ENCODE measurements at regions not wholly inside any gene's neighbourhood (a gene's known extent, or its start where the extent isn't known, plus 50 kb on each side); places are given as distances from the start of the nearest gene placed in this dataset.

DNA sequence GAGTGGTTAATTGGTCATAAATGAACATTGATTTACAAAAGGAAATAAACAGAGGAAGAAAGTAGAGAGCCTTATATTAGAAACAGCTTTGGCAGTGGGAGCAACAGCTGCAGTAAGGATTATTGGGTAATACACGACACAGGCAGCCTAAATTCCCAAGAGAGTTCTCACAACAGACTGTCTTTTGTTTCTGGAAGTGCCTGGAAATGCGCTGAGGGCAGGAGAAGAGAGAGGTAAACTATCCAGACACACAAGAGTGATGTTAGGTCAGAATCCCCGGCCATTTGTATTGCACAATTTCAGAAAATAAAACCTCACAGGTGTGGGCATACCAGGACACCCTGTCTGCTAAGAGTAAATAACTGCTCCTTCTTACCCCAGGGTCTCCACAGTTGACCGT, 450.4 kb upstream of the CTNND2 start:
- WGBS, result 36% methylated on average over 3 of the region's 4 CpGs
- Histone ChIP-seq H3K36me3 (no peaks in the 10 kb centered on the region), H3K4me3 (no peak overlapping the region), H3K27ac (replicated peaks in 1 of 4) (no peak overlapping the region), H3K27me3 (no peaks in the 10 kb centered on the region), H3K4me1 (no peaks in the 10 kb centered on the region), H3K9me3 (no peaks in the 10 kb centered on the region)
- no peak for DNase-seq (ENCODE audit: extremely low spot score)
- intact Hi-C loops (cut with DNase I), result no loop called here
- TF ChIP-seq POLR2A (IDR thresholded peaks at IDR 0.05; ENCODE audit: low read depth), result no peak
- TF ChIP-seq, protein P1, sequence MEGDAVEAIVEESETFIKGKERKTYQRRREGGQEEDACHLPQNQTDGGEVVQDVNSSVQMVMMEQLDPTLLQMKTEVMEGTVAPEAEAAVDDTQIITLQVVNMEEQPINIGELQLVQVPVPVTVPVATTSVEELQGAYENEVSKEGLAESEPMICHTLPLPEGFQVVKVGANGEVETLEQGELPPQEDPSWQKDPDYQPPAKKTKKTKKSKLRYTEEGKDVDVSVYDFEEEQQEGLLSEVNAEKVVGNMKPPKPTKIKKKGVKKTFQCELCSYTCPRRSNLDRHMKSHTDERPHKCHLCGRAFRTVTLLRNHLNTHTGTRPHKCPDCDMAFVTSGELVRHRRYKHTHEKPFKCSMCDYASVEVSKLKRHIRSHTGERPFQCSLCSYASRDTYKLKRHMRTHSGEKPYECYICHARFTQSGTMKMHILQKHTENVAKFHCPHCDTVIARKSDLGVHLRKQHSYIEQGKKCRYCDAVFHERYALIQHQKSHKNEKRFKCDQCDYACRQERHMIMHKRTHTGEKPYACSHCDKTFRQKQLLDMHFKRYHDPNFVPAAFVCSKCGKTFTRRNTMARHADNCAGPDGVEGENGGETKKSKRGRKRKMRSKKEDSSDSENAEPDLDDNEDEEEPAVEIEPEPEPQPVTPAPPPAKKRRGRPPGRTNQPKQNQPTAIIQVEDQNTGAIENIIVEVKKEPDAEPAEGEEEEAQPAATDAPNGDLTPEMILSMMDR (IDR thresholded peaks at IDR 0.05), result no peak
- no peak for TF ChIP-seq EP300 (IDR thresholded peaks at IDR 0.05)
- TF ChIP-seq POLR2AphosphoS5 (IDR thresholded peaks at IDR 0.05), result no peak

DNA sequence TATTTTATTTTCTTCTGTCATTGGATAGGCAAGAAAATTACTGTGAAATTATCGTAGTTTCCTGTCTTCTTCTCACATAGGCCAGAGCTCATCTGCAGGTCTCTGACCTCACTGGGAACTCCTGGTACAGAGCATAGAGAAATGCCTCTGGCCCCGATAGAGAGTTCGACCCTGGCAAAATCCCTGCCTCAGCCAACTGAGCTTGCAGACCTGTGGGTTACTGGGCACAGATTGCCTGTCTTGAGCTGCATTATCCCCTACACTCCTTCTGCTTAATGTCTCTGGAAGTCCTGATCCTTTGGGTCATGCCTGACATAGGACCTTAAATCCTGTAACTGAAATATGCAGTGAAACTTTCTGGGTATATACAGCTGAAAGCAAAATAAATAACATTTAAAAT, 439.3 kb upstream of the CTNND2 start:
- H3K4me3 ChIP-seq, result no peak overlapping the region
- H3K27me3 ChIP-seq, result no peaks in the 10 kb centered on the region
- TF ChIP-seq, protein P1 (IDR thresholded peaks at IDR 0.05), result no peak
- TF ChIP-seq EP300 (IDR thresholded peaks at IDR 0.05) (no peak), POLR2AphosphoS5 (IDR thresholded peaks at IDR 0.05) (no peak), POLR2A (IDR thresholded peaks at IDR 0.05; ENCODE audit: low read depth) (no peak)
- no peak for DNase-seq (ENCODE audit: extremely low spot score)
- H3K36me3 ChIP-seq, result no peaks in the 10 kb centered on the region
- H3K4me1 ChIP-seq, result no peaks in the 10 kb centered on the region
- WGBS, result 77% methylated on average over 3 of the region's 3 CpGs
- intact Hi-C loops (cut with DNase I), result no loop called here
- no peak overlapping the region for H3K27ac ChIP-seq (replicated peaks in 1 of 4)
- no peaks in the 10 kb centered on the region for H3K9me3 ChIP-seq

DNA sequence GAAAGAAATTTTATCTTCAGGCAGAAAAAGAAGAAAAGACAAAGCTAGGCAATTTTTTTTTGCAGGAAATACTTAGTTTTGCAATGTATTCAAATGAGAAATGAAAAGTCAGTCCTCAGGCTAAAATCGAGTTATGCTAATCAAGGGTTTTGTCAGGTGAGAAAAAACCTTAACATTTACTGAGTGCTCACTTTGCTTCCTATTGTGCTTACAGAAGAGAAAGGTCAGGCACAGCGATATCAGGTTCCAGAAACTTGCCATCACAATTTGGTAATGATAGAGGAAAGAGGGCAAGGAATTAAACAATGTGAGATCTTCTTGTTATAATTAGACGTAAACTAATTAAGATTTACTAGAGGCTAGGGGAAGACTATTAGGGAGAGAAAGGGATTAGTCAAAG, 431.7 kb upstream of the CTNND2 start:
- H3K9me3 ChIP-seq, result no peaks in the 10 kb centered on the region
- intact Hi-C loops (cut with DNase I), result no loop called here
- H3K27me3 ChIP-seq, result no peaks in the 10 kb centered on the region
- no peak overlapping the region for H3K4me3 ChIP-seq
- H3K4me1 ChIP-seq, result no peaks in the 10 kb centered on the region
- H3K27ac ChIP-seq (replicated peaks in 1 of 4), result no peak overlapping the region
- 42% methylated on average over 3 of the region's 3 CpGs for WGBS
- no peaks in the 10 kb centered on the region for H3K36me3 ChIP-seq
- no peak for TF ChIP-seq POLR2AphosphoS5 (IDR thresholded peaks at IDR 0.05)
- TF ChIP-seq POLR2A (IDR thresholded peaks at IDR 0.05; ENCODE audit: low read depth), result no peak
- TF ChIP-seq, protein P1 (IDR thresholded peaks at IDR 0.05), result no peak
- TF ChIP-seq EP300 (IDR thresholded peaks at IDR 0.05), result no peak
- DNase-seq (ENCODE audit: extremely low spot score), result no peak

DNA sequence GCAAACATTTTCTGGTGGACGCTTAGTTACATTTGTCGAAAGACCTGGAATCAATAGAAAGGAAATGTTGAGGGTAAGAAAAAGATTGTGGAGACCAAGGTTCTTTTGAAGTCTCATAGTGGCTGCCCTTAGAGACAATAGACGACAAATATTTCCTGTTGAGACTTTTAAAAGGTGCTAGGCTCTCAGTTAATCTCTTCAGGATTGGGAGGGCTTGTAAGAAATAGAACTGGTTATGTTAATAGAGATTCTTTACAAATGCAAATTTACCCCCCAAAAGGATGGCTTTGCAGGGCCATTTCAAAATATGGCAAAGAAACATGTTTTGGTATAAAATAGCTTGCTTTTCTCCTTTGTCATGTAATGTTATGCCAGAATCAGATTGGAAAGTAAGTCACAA, 428.2 kb upstream of the CTNND2 start:
- Histone ChIP-seq H3K4me1 (no peaks in the 10 kb centered on the region), H3K9me3 (peaks cover 0 to 6% (median 0%) of the 10 kb centered on the region in 4 donors), H3K27me3 (no peaks in the 10 kb centered on the region), H3K36me3 (no peaks in the 10 kb centered on the region), H3K27ac (replicated peaks in 1 of 4) (no peak overlapping the region), H3K4me3 (no peak overlapping the region)
- 53% methylated on average over 3 of the region's 3 CpGs for WGBS
- no peak for DNase-seq (ENCODE audit: extremely low spot score)
- intact Hi-C loops (cut with DNase I), result no loop called here
- TF ChIP-seq POLR2AphosphoS5 (IDR thresholded peaks at IDR 0.05) (no peak), POLR2A (IDR thresholded peaks at IDR 0.05; ENCODE audit: low read depth) (no peak)

DNA sequence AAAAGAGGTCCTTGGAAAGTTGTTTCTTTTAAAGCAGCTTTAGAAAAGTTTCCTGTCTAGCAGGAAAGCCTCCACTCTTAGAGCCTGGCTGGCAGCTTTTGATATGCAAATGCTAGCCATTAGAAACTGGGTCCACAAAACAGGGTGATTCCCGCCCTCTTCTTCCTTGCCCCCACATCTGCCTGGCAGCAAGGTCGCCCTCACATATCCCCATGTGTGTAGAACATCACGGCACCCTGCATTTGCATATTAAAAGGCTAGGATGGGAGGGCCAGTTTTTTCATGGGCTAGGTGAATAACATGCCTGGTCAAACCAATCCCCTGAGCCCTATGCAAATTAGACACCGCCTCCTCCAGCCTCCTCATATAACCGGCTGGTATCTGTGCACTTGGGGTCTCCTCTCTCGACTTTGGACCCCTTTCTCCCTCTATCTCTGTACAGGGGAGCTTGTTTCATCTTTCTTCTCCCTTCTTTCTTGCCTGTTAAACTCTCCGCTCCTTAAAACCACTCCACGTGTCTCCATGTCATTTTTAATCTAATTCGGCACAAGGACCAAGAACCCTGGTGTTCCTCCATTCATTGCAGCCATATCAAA, 426.8 kb upstream of the CTNND2 start:
- Histone ChIP-seq H3K4me1 (no peaks in the 10 kb centered on the region), H3K36me3 (no peaks in the 10 kb centered on the region), H3K27ac (replicated peaks in 1 of 4) (no peak overlapping the region), H3K9me3 (peaks cover 0 to 6% (median 0%) of the 10 kb centered on the region in 4 donors), H3K4me3 (no peak overlapping the region), H3K27me3 (no peaks in the 10 kb centered on the region)
- TF ChIP-seq POLR2A (IDR thresholded peaks at IDR 0.05; ENCODE audit: low read depth) (no peak), POLR2AphosphoS5 (IDR thresholded peaks at IDR 0.05) (no peak), EP300 (IDR thresholded peaks at IDR 0.05) (no peak)
- TF ChIP-seq, protein P1 (IDR thresholded peaks at IDR 0.05), result no peak
- intact Hi-C loops (cut with DNase I), result no loop called here
- DNase-seq (ENCODE audit: extremely low spot score), result no peak
- WGBS, result 77% methylated on average over 9 of the region's 9 CpGs

Data from esophagus muscularis mucosa (tissue), 4 donors.